HCT116 (cell line): ENCODE measurements at regions not wholly inside any gene's neighbourhood (a gene's known extent, or its start where the extent isn't known, plus 50 kb on each side); places are given as distances from the start of the nearest gene placed in this dataset.
A peak's percentile ranks its signal among the peaks of the same experiment; 100 is the strongest.

ENCODE experiments used
- ATAC-seq: fragments of 200-7000 bp; cut with Tn5 transposase; 2 replicates; pipeline ENCODE4 v1.9.1; 2020; ENCODE audit warnings: mild to moderate bottlenecking, moderate library complexity
- BruUV-seq: library from RNA; stranded (reverse); fragments of 400-500 nt; replicated peaks from 2 replicates; lab custom pipeline; 2021; lab: Mats Ljungman, UMichigan
- CTCF ChIA-PET: fragments of 300-600 bp; sonication (Branson Sonifier 250); formaldehyde crosslinking; loops from one replicate; lab custom pipeline; 2021; ENCODE audit warnings: antibody characterized with exemption; lab: Charles Lee
- POLR2A ChIA-PET: fragments of 300-600, 350-600 bp; sonication (Branson Sonifier 250); formaldehyde crosslinking; loops from one replicate; lab custom pipeline; 2021; ENCODE audit warnings: antibody characterized with exemption; lab: Charles Lee
- RAD21 ChIA-PET, 2 experiments: fragments of 300-600 bp; sonication (Branson Sonifier 250); formaldehyde crosslinking; loops; one replicate each; lab custom pipeline; 2023; ENCODE audit warnings: low total read pairs in 2 of 2; ENCODE audit not compliant: uncharacterized antibody in 2 of 2, unreplicated experiment in 2 of 2, low non-redundant PET in 1 of 2; lab: Charles Lee
- DNase-seq: peaks from one replicate; pipeline ENCODE4 v3.0.0-alpha.2; 2010; ENCODE audit warnings: low read depth, low spot score
- H2AFZ ChIP-seq: fragments of 200-600 bp; shearing (Covaris generic), sonication (generic); 2 replicates; pipeline ENCODE4 v1.6.1; 2017; ENCODE audit warnings: low read depth, mixed run types, mixed read lengths, antibody characterized with exemption, low read length; ENCODE audit not compliant: poor library complexity, severe bottlenecking
- H3K27ac ChIP-seq: 2 replicates; pipeline ENCODE4 v1.5.1; 2012; ENCODE audit warnings: low read depth, low read length
- H3K27me3 ChIP-seq: fragments of 200-600 bp; sonication (generic); 2 replicates; pipeline ENCODE4 v1.6.1; 2016; ENCODE audit warnings: mixed run types, low read length, mixed read lengths; ENCODE audit not compliant: insufficient read depth
- H3K36me3 ChIP-seq, 2 experiments: fragments of 200-500 bp in 1 of 2; fragments of 200-600 bp in 1 of 2; sonication (Bioruptor generic) in 1 of 2; sonication (generic) in 1 of 2; 2 replicates each; pipeline versions ENCODE4 v1.5.1 to v1.6.1; 2014 to 2016; ENCODE audit warnings: low read length in 2 of 2, inconsistent platforms in 1 of 2, mixed read lengths in 1 of 2, mixed run types in 1 of 2; ENCODE audit not compliant: insufficient read depth in 2 of 2, control insufficient read depth in 1 of 2
- H3K4me1 ChIP-seq, 2 experiments: fragments of 200-600 bp in 1 of 2; sonication (generic) in 1 of 2; 2 replicates each; pipeline versions ENCODE4 v1.5.1 to v1.6.1; 2012 to 2017; ENCODE audit warnings: low read length in 2 of 2, inconsistent platforms in 1 of 2, mild to moderate bottlenecking in 1 of 2, mixed read lengths in 1 of 2, mixed run types in 1 of 2, moderate library complexity in 1 of 2; ENCODE audit not compliant: insufficient read depth in 2 of 2, control insufficient read depth in 1 of 2
- H3K4me2 ChIP-seq: fragments of 200-600 bp; sonication (generic); 2 replicates; pipeline ENCODE4 v1.6.1; 2017; ENCODE audit warnings: mixed run types, low read length, mixed read lengths
- H3K4me3 ChIP-seq, 2 experiments: fragments of 200-600 bp in 1 of 2; sonication (generic) in 1 of 2; replicated peaks in 1 of 2; 2 replicates each; pipeline ENCODE4 v1.5.1; 2011 to 2016; ENCODE audit warnings: low read length in 2 of 2, control low read depth in 1 of 2, low read depth in 1 of 2, mild to moderate bottlenecking in 1 of 2, mixed read lengths in 1 of 2, mixed run types in 1 of 2
- H3K79me2 ChIP-seq: fragments of 200-600 bp; sonication (generic); 2 replicates; pipeline ENCODE4 v1.6.1; 2017; ENCODE audit warnings: mild to moderate bottlenecking, mixed run types, low read length, moderate library complexity, mixed read lengths; ENCODE audit not compliant: insufficient read depth
- H3K9ac ChIP-seq: fragments of 200-600 bp; sonication (generic); 2 replicates; pipeline ENCODE4 v1.6.1; 2016; ENCODE audit warnings: low read length, mixed read lengths
- H3K9me2 ChIP-seq: fragments of 200-600 bp; sonication (generic), shearing (Covaris generic); 2 replicates; pipeline ENCODE4 v1.6.1; 2017; ENCODE audit warnings: mixed run types, mild to moderate bottlenecking, moderate library complexity; ENCODE audit not compliant: insufficient read depth
- H3K9me3 ChIP-seq, 2 experiments: fragments of 200-500 bp in 1 of 2; fragments of 200-600 bp in 1 of 2; sonication (Bioruptor generic) in 1 of 2; sonication (generic) in 1 of 2; 2 replicates each; pipeline ENCODE4 v1.6.1; 2014 to 2017; ENCODE audit warnings: low read length in 2 of 2, mixed read lengths in 2 of 2, inconsistent platforms in 1 of 2, low read depth in 1 of 2, mild to moderate bottlenecking in 1 of 2, mixed run types in 1 of 2, moderate library complexity in 1 of 2; ENCODE audit not compliant: control insufficient read depth in 1 of 2, insufficient read depth in 1 of 2
- H4K20me1 ChIP-seq: fragments of 200-600 bp; sonication (generic), shearing (Covaris generic); 2 replicates; pipeline ENCODE4 v1.6.1; 2017; ENCODE audit warnings: mixed run types, mild to moderate bottlenecking, moderate library complexity; ENCODE audit not compliant: insufficient read depth
- CBX3 ChIP-seq: IDR thresholded peaks from 2 replicates; pipeline ENCODE4 v1.6.1; 2012; ENCODE audit warnings: low read depth
- ELF1 ChIP-seq: IDR thresholded peaks from 2 replicates; pipeline ENCODE4 v1.6.1; 2012; ENCODE audit warnings: low read depth, borderline replicate concordance
- RAD21 ChIP-seq: IDR thresholded peaks from 2 replicates; pipeline ENCODE4 v1.6.1; 2012; ENCODE audit warnings: low read depth, mild to moderate bottlenecking
- SRF ChIP-seq: IDR thresholded peaks from 2 replicates; pipeline ENCODE4 v1.6.1; 2012; ENCODE audit warnings: low read depth
- intact Hi-C: fragments of 100-400 bp; cut with micrococcal nuclease; formaldehyde crosslinking; loops from 2 replicates; pipeline ENCODE4 v1.10.0; 2022
- TF ChIP-seq, protein P1 (sequence below), 3 experiments: fragments of 200-600 bp in 1 of 3; sonication (generic) in 1 of 3; IDR thresholded peaks in 2 of 3; conservative IDR thresholded peaks in 1 of 3; 2 replicates each; pipeline ENCODE4 v1.5.1; 2012 to 2017; ENCODE audit warnings: low read depth in 2 of 3, low read length in 2 of 3, antibody characterized with exemption in 1 of 3, borderline replicate concordance in 1 of 3, control low read depth in 1 of 3, mild to moderate bottlenecking in 1 of 3, mixed read lengths in 1 of 3, mixed run types in 1 of 3, moderate library complexity in 1 of 3; ENCODE audit not compliant: insufficient read depth in 1 of 3

DNA sequence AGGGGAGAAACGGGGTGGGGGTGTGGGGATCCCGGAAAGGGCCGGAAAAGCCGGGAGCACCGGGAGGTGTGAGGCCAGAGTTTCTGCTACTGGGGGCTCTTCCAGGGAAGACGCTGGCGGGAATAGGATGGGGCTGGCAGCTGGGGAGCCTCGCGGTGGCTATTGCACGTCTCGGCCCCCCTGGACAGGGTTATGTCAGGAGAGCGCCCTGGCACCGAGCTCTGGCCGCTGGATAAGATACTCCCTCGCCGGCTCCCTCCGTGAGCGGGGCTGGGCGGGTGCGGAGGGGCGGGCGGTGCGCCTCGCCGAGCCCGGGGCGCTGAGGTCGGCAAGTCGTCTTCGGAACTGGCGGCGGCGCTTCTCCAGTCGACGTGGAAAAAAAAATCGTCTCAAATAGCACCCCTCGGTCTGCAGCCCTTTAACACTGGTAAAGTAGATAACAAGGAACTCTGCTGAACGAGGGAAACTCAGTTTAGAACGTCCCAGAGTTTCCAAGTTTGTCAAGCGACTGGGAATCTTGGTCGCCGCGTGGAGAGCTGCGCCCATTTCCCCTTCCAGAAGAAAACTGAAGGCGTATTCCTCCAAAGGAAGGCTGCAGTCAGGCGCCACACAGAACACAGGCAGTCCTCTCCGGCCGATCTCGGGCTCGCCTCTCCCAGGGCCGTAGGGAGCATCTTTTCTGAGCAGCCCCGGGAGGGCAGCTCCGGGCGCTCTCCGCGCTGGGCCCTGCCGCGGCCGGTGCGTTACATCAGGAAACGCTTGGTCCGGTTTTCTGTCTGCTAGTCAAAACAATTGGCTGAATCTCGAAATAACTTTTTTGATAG, 115.1 kb downstream of the KCNRG start:
- H3K9ac ChIP-seq: peak overlapping the region; percentile 25
- no peaks in the 10 kb centered on the region for H4K20me1 ChIP-seq
- DNase-seq: no peak
- H3K27me3 ChIP-seq: 0 out of 2 replicates have a peak, but pooled peaks cover 3% of the 10 kb centered on the region
- H3K4me2 ChIP-seq: peak overlapping the region; percentile 76
- TF ChIP-seq RAD21: no peak
- TF ChIP-seq, protein P1, sequence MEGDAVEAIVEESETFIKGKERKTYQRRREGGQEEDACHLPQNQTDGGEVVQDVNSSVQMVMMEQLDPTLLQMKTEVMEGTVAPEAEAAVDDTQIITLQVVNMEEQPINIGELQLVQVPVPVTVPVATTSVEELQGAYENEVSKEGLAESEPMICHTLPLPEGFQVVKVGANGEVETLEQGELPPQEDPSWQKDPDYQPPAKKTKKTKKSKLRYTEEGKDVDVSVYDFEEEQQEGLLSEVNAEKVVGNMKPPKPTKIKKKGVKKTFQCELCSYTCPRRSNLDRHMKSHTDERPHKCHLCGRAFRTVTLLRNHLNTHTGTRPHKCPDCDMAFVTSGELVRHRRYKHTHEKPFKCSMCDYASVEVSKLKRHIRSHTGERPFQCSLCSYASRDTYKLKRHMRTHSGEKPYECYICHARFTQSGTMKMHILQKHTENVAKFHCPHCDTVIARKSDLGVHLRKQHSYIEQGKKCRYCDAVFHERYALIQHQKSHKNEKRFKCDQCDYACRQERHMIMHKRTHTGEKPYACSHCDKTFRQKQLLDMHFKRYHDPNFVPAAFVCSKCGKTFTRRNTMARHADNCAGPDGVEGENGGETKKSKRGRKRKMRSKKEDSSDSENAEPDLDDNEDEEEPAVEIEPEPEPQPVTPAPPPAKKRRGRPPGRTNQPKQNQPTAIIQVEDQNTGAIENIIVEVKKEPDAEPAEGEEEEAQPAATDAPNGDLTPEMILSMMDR (IDR thresholded peaks at IDR 0.05 in 2 of 3, conservative IDR thresholded peaks at IDR 0.05 in 1 of 3; ENCODE audit: borderline replicate concordance in 1 of 3, insufficient read depth in 1 of 3, low read depth in 2 of 3, low read length in 2 of 3): no peak
- TF ChIP-seq CBX3: no peak
- TF ChIP-seq ELF1: no peak
- no peak for TF ChIP-seq SRF
- H3K9me2 ChIP-seq: no peaks in the 10 kb centered on the region
- ATAC-seq: peak; percentile 44
- CTCF ChIA-PET: no interaction called here
- peak overlapping the region; percentile 44 to 56 for H3K4me3 ChIP-seq
- POLR2A ChIA-PET: no interaction called here
- RAD21 ChIA-PET: no interaction called here
- intact Hi-C loops: loop anchor here (5.0 kb wide), 1 partner anchor 402 kb away; no protein-coding TSS in a partner anchor
- no peaks in the 10 kb centered on the region for H3K36me3 ChIP-seq
- no peak overlapping the region for H3K27ac ChIP-seq
- no peaks in the 10 kb centered on the region for H3K79me2 ChIP-seq
- no peak overlapping the region for H2AFZ ChIP-seq
- BruUV-seq: no TSS peak
- H3K9me3 ChIP-seq: no peaks in the 10 kb centered on the region
- H3K4me1 ChIP-seq: peaks cover 4 to 26% of the 10 kb centered on the region in 2 experiments; a peak in 3 of 4 replicates
